ENCODE measurements at regions not wholly inside any gene's neighbourhood (a gene's known extent, or its start where the extent isn't known, plus 50 kb on each side); places are given as distances from the start of the nearest gene placed in this dataset.

DNA sequence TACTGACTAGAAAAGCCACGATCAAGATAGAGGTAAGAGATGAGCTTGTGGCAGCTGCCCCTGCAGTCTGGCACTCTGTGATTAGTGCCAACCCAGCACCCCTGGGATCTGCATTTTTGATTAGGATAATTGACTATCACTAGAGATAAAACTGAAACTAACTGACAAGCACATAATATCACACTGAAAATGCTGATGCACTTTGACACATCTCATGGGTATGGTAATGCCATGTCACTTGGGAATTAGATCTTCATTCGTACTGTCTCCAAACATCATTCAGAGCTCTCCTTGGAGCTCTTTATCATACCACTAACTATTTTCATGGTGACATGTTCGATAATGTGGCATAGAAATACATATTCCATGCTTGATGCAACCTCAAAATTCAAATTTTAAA lies 612.9 kb upstream of the BTBD3 start (continued):
- TF ChIP-seq, protein P1, sequence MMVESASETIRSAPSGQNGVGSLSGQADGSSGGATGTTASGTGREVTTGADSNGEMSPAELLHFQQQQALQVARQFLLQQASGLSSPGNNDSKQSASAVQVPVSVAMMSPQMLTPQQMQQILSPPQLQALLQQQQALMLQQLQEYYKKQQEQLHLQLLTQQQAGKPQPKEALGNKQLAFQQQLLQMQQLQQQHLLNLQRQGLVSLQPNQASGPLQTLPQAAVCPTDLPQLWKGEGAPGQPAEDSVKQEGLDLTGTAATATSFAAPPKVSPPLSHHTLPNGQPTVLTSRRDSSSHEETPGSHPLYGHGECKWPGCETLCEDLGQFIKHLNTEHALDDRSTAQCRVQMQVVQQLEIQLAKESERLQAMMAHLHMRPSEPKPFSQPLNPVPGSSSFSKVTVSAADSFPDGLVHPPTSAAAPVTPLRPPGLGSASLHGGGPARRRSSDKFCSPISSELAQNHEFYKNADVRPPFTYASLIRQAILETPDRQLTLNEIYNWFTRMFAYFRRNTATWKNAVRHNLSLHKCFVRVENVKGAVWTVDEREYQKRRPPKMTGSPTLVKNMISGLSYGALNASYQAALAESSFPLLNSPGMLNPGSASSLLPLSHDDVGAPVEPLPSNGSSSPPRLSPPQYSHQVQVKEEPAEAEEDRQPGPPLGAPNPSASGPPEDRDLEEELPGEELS (CRISPR knock-in tag; IDR thresholded peaks at IDR 0.05), result no peak
- TF ChIP-seq ZNF574 (CRISPR knock-in tag; IDR thresholded peaks at IDR 0.05) (no peak), FOXO4 (CRISPR knock-in tag; conservative IDR thresholded peaks at IDR 0.05) (no peak), ZNF337 (CRISPR knock-in tag; IDR thresholded peaks at IDR 0.05; ENCODE audit: borderline replicate concordance, low read depth) (no peak), DNMT3B (CRISPR knock-in tag; conservative IDR thresholded peaks at IDR 0.05) (no peak), CBX2 (IDR thresholded peaks at IDR 0.05; ENCODE audit: low read depth, low read length) (no peak), CBX2 (CRISPR knock-in tag; IDR thresholded peaks at IDR 0.05; ENCODE audit: low read depth) (no peak), KDM1A (CRISPR knock-in tag; IDR thresholded peaks at IDR 0.05) (no peak), ZNF597 (CRISPR knock-in tag; IDR thresholded peaks at IDR 0.05) (no peak), GATAD2A (CRISPR knock-in tag; IDR thresholded peaks at IDR 0.05) (no peak)
